Ovary (tissue), 7 donors: ENCODE measurements at regions not wholly inside any gene's neighbourhood (a gene's known extent, or its start where the extent isn't known, plus 50 kb on each side); places are given as distances from the start of the nearest gene placed in this dataset.

Experiments used
- DNase-seq, 5 donors: peaks; one replicate each; pipeline ENCODE4 v3.0.0-alpha.2; 2019 to 2020
- H3K27ac ChIP-seq, 2 donors: fragments of 200-600 bp; one replicate each; pipeline versions ENCODE4 v1.5.1 to v1.8.0; 2019 to 2022
- H3K27me3 ChIP-seq: fragments of 200-600 bp; one replicate; pipeline ENCODE4 v1.8.0; 2022
- H3K36me3 ChIP-seq: fragments of 200-600 bp; sonication (generic); one replicate; pipeline ENCODE4 v1.5.1; 2019
- H3K4me1 ChIP-seq: one replicate; pipeline ENCODE4 v1.8.1; 2013; ENCODE audit warnings: mild to moderate bottlenecking, moderate library complexity; ENCODE audit not compliant: insufficient read depth
- H3K4me3 ChIP-seq: fragments of 200-600 bp; sonication (generic); one replicate; pipeline ENCODE4 v1.5.1; 2017
- H3K9me3 ChIP-seq, 2 donors: fragments of 200-600 bp in 1 of 2; sonication (generic) in 1 of 2; one replicate each; pipeline versions ENCODE4 v1.5.1 to v1.8.1; 2013 to 2019; ENCODE audit warnings: mild to moderate bottlenecking in 1 of 2, moderate library complexity in 1 of 2
- CTCF ChIP-seq, 3 donors: fragments of 450-650 bp in 2 of 3; fragments of 200-600 bp in 1 of 3; IDR thresholded peaks; one replicate each; pipeline versions ENCODE4 v1.5.1 to v1.8.0; 2016 to 2022; ENCODE audit warnings: antibody characterized with exemption in 3 of 3, mild to moderate bottlenecking in 1 of 3
- EP300 ChIP-seq: sonication (generic); formaldehyde crosslinking; IDR thresholded peaks from one replicate; pipeline ENCODE4 v1.6.1; 2017; ENCODE audit warnings: antibody characterized with exemption
- POLR2A ChIP-seq: fragments of 450-650 bp; IDR thresholded peaks from one replicate; pipeline ENCODE4 v1.6.1; 2017; ENCODE audit warnings: antibody characterized with exemption, mild to moderate bottlenecking, moderate library complexity
- WGBS, 3 donors: extraction: QIAGEN DNeasy Blood & Tissue Kit in 1 of 3; methylation state at CpG; one replicate each; pipeline versions ENCODE4 v1.1.5 to v1.1.7; 2013 to 2017; 5-methylcytosine and 5-hydroxymethylcytosine counted together
- intact Hi-C, 4 donors: fragments of 100-400 bp; cut with DNase I; formaldehyde crosslinking; loops; one replicate each; pipeline versions ENCODE4 v1.11.0 to v1.15.1; 2022 to 2023
- donor health status: DM: no; HTN: no; CAD: no; lungs with moderate emphysema.
- donor health status: DM: no; HTN: no; CAD: no.
- donor health status: Bipolar disorder and iron deficiency.
- donor health status: DM: no; HTN: no; CAD: no.
- donor health status: DM: yes; HTN: yes; CAD: no.

GRCh38 chr12:131420867-131421447, 289.9 kb upstream of the SFSWAP start:
- Histone ChIP-seq H3K4me3 (no peak overlapping the region), H3K9me3 (peaks cover 0 to 4% of the 10 kb centered on the region in 2 donors), H3K27me3 (no peaks in the 10 kb centered on the region), H3K4me1 (no peaks in the 10 kb centered on the region), H3K36me3 (no peaks in the 10 kb centered on the region), H3K27ac (no peak overlapping the region)
- WGBS, 3 donors: 45 to 47% (median 46%) methylated on average over 13 of the region's 13 CpGs
- no peak for DNase-seq
- no peak for TF ChIP-seq POLR2A
- no peak for TF ChIP-seq CTCF (IDR thresholded peaks at IDR 0.05)
- no peak for TF ChIP-seq EP300
- intact Hi-C loops: no loop called here

- Histone ChIP-seq H3K4me3 (no peak overlapping the region), H3K27ac (no peak overlapping the region), H3K36me3 (no peaks in the 10 kb centered on the region), H3K27me3 (no peaks in the 10 kb centered on the region), H3K4me1 (no peaks in the 10 kb centered on the region), H3K9me3 (peaks cover 0 to 4% of the 10 kb centered on the region in 2 donors)
- TF ChIP-seq CTCF (IDR thresholded peaks at IDR 0.05) (no peak), EP300 (no peak), POLR2A (no peak)
- 63 to 74% (median 68%) methylated on average over 10 of the region's 10 CpGs for WGBS, 3 donors
- intact Hi-C loops: no loop called here
- DNase-seq: peak in 1 of 5 donors; percentile 13
Measured at GRCh38 chr12:131421509-131422186, 289.2 kb upstream of the SFSWAP start.

GRCh38 chr12:131422187-131422520, 288.7 kb upstream of the SFSWAP start:
- no peaks in the 10 kb centered on the region for H3K36me3 ChIP-seq
- intact Hi-C loops: no loop called here
- H3K4me1 ChIP-seq: no peaks in the 10 kb centered on the region
- no peak for TF ChIP-seq EP300
- no peak for TF ChIP-seq POLR2A
- TF ChIP-seq CTCF (IDR thresholded peaks at IDR 0.05): no peak
- H3K27ac ChIP-seq: no peak overlapping the region
- no peak overlapping the region for H3K4me3 ChIP-seq
- no peaks in the 10 kb centered on the region for H3K27me3 ChIP-seq
- H3K9me3 ChIP-seq: peaks cover 0 to 4% of the 10 kb centered on the region in 2 donors
- peak in 1 of 5 donors; percentile 14 for DNase-seq
- 58 to 62% (median 60%) methylated on average over 5 of the region's 5 CpGs for WGBS, 3 donors

GRCh38 chr12:131422744-131423143, 288.1 kb upstream of the SFSWAP start:
- WGBS, 3 donors: 60 to 72% (median 60%) methylated on average over 9 of the region's 9 CpGs
- intact Hi-C loops: no loop called here
- no peak overlapping the region for H3K27ac ChIP-seq
- no peaks in the 10 kb centered on the region for H3K27me3 ChIP-seq
- H3K4me1 ChIP-seq: no peaks in the 10 kb centered on the region
- no peaks in the 10 kb centered on the region for H3K36me3 ChIP-seq
- DNase-seq: peak in 1 of 5 donors; percentile 13
- H3K9me3 ChIP-seq: peaks cover 0 to 4% of the 10 kb centered on the region in 2 donors
- no peak for TF ChIP-seq CTCF (IDR thresholded peaks at IDR 0.05)
- no peak for TF ChIP-seq EP300
- TF ChIP-seq POLR2A: no peak
- H3K4me3 ChIP-seq: no peak overlapping the region
